ENCODE measurements at regions not wholly inside any gene's neighbourhood (a gene's known extent, or its start where the extent isn't known, plus 50 kb on each side); places are given as distances from the start of the nearest gene placed in this dataset.

- no peak for TF ChIP-seq CTCF (IDR thresholded peaks at IDR 0.05; ENCODE audit: insufficient read depth, low read depth, low read length)
- no peak for TF ChIP-seq EZH2 (IDR thresholded peaks at IDR 0.05; ENCODE audit: insufficient read depth, low read length)
Measured at GRCh38 chr5:42900734-42901133, 89.0 kb upstream of the SELENOP start.
